SU-DHL-6 (cell line): ENCODE measurements at regions not wholly inside any gene's neighbourhood (a gene's known extent, or its start where the extent isn't known, plus 50 kb on each side); places are given as distances from the start of the nearest gene placed in this dataset.

ENCODE experiments used
- H2AFZ ChIP-seq: fragments of 200-600 bp; sonication (generic); 2 replicates; pipeline ENCODE4 v1.6.1; 2014; ENCODE audit warnings: low read depth, mild to moderate bottlenecking, moderate library complexity, mixed read lengths, antibody characterized with exemption, low read length; ENCODE audit not compliant: severe bottlenecking
- H3F3A ChIP-seq: fragments of 200-600 bp; shearing (Covaris generic); 2 replicates; pipeline ENCODE4 v1.6.0; 2016; ENCODE audit warnings: antibody characterized with exemption, mild to moderate bottlenecking; ENCODE audit not compliant: insufficient read depth
- H3K27ac ChIP-seq: fragments of 200-600 bp; sonication (generic); 2 replicates; pipeline ENCODE4 v1.5.1; 2016; ENCODE audit warnings: low read depth, mild to moderate bottlenecking, low read length, moderate library complexity, mixed read lengths
- H3K27me3 ChIP-seq: fragments of 200-600 bp; sonication (generic), shearing (Covaris generic); 2 replicates; pipeline ENCODE4 v1.6.0; 2014; ENCODE audit warnings: mild to moderate bottlenecking, low read length
- H3K36me3 ChIP-seq: fragments of 200-600 bp; sonication (generic); 2 replicates; pipeline ENCODE4 v1.6.1; 2014; ENCODE audit warnings: mild to moderate bottlenecking, low read length, mixed read lengths
- H3K4me2 ChIP-seq: fragments of 300-600, 200-600 bp; shearing (Covaris generic), sonication (generic); 2 replicates; pipeline ENCODE4 v1.6.0; 2014; ENCODE audit warnings: low read length, low read depth, mild to moderate bottlenecking; ENCODE audit not compliant: poor library complexity, severe bottlenecking
- H3K4me3 ChIP-seq: fragments of 200-600 bp; sonication (generic); 2 replicates; pipeline ENCODE4 v1.5.1; 2014; ENCODE audit warnings: antibody characterized with exemption, low read length, mild to moderate bottlenecking, mixed read lengths; ENCODE audit not compliant: insufficient read depth, poor library complexity, severe bottlenecking
- H3K79me2 ChIP-seq: fragments of 200-600 bp; sonication (generic); 2 replicates; pipeline ENCODE4 v1.6.1; 2014; ENCODE audit warnings: mild to moderate bottlenecking, low read length, moderate library complexity; ENCODE audit not compliant: insufficient read depth
- H3K9ac ChIP-seq: fragments of 200-600 bp; sonication (generic); 2 replicates; pipeline ENCODE4 v1.7.0; 2014; ENCODE audit warnings: mild to moderate bottlenecking, low read length
- H3K9me2 ChIP-seq: fragments of 200-600 bp; sonication (generic); replicated peaks from 2 replicates; pipeline ENCODE4 v1.6.1; 2014; ENCODE audit warnings: low read length; ENCODE audit not compliant: insufficient read depth
- H3K9me3 ChIP-seq: fragments of 200-600 bp; sonication (generic); 2 replicates; pipeline ENCODE4 v1.6.1; 2014; ENCODE audit warnings: low read length, mixed read lengths; ENCODE audit not compliant: insufficient read depth
- H4K20me1 ChIP-seq: fragments of 200-600 bp; sonication (generic); 2 replicates; pipeline ENCODE4 v1.6.1; 2014; ENCODE audit warnings: low read depth, mild to moderate bottlenecking, antibody characterized with exemption, low read length, moderate library complexity, mixed read lengths
- CTCF ChIP-seq: fragments of 200-600 bp; sonication (generic); IDR thresholded peaks from one replicate; pipeline ENCODE4 v1.5.1; 2017; ENCODE audit warnings: antibody characterized with exemption, mild to moderate bottlenecking, low read length, moderate library complexity; ENCODE audit not compliant: insufficient read depth, poor library complexity, severe bottlenecking
- EZH2phosphoT487 ChIP-seq: fragments of 200-600 bp; sonication (generic), shearing (Covaris generic); conservative IDR thresholded peaks from 2 replicates; pipeline ENCODE4 v1.6.1; 2018; ENCODE audit warnings: mild to moderate bottlenecking, antibody characterized with exemption, low read length, moderate library complexity, mixed read lengths

- Histone ChIP-seq H3K4me2 (no peak overlapping the region), H3K27me3 (no peaks in the 10 kb centered on the region)
These were observed 69.1 kb upstream of the EGLN3 start for GRCh38 chr14:34020014-34020413.

GRCh38 chr14:34018564-34019244 is 67.8 kb upstream of the EGLN3 start:
- no peak overlapping the region for H3K4me2 ChIP-seq
- no peaks in the 10 kb centered on the region for H3F3A ChIP-seq
- H4K20me1 ChIP-seq = no peaks in the 10 kb centered on the region
- no peaks in the 10 kb centered on the region for H3K79me2 ChIP-seq
- no peaks in the 10 kb centered on the region for H3K9me2 ChIP-seq
- no peaks in the 10 kb centered on the region for H3K9me3 ChIP-seq
- H3K27me3 ChIP-seq = no peaks in the 10 kb centered on the region
- no peak overlapping the region for H3K27ac ChIP-seq
- H2AFZ ChIP-seq = no peak overlapping the region
- no peaks in the 10 kb centered on the region for H3K36me3 ChIP-seq
- H3K4me3 ChIP-seq = no peak overlapping the region
- TF ChIP-seq EZH2phosphoT487 (no peak), CTCF (no peak)
- H3K9ac ChIP-seq = no peak overlapping the region

More at GRCh38 chr14:34020014-34020413, 69.1 kb upstream of the EGLN3 start:
- Histone ChIP-seq H3K79me2 (no peaks in the 10 kb centered on the region), H3K9me3 (no peaks in the 10 kb centered on the region), H3K36me3 (no peaks in the 10 kb centered on the region), H3F3A (no peaks in the 10 kb centered on the region), H3K27ac (no peak overlapping the region), H3K4me3 (no peak overlapping the region), H3K9ac (no peak overlapping the region), H2AFZ (no peak overlapping the region), H3K9me2 (no peaks in the 10 kb centered on the region), H4K20me1 (no peaks in the 10 kb centered on the region)
- TF ChIP-seq EZH2phosphoT487 (no peak), CTCF (no peak)

- Histone ChIP-seq H2AFZ (no peak overlapping the region), H3K4me2 (no peak overlapping the region), H3K36me3 (no peaks in the 10 kb centered on the region), H3K27ac (no peak overlapping the region), H3K9me2 (no peaks in the 10 kb centered on the region), H3K9me3 (no peaks in the 10 kb centered on the region), H3F3A (no peaks in the 10 kb centered on the region), H4K20me1 (no peaks in the 10 kb centered on the region), H3K27me3 (no peaks in the 10 kb centered on the region), H3K9ac (no peak overlapping the region), H3K79me2 (no peaks in the 10 kb centered on the region), H3K4me3 (no peak overlapping the region)
- TF ChIP-seq CTCF (no peak), EZH2phosphoT487 (no peak)
These were observed 67.3 kb upstream of the EGLN3 start for GRCh38 chr14:34018125-34018524.
